ENCODE measurements at regions not wholly inside any gene's neighbourhood (a gene's known extent, or its start where the extent isn't known, plus 50 kb on each side); places are given as distances from the start of the nearest gene placed in this dataset.

GRCh38 chr6:4319981-4320683 is 184.8 kb upstream of the ECI2 start:
- DNase-seq, result peak; percentile 78

GRCh38 chr6:4318321-4318720 is 182.9 kb upstream of the ECI2 start:
- DNase-seq, result no peak

- DNase-seq, result peak; percentile 91
These were observed 181.6 kb upstream of the ECI2 start for GRCh38 chr6:4316867-4317400.

GRCh38 chr6:4314201-4314707 is 178.9 kb upstream of the ECI2 start:
- no peak for DNase-seq

GRCh38 chr6:4313044-4313686 is 177.8 kb upstream of the ECI2 start:
- DNase-seq, result peak; percentile 94

- DNase-seq, result no peak
These were observed 176.8 kb upstream of the ECI2 start for GRCh38 chr6:4311976-4312860.

GRCh38 chr6:4309540-4309939 is 174.2 kb upstream of the ECI2 start:
- no peak for DNase-seq

GRCh38 chr6:4308364-4308763 is 173.0 kb upstream of the ECI2 start:
- no peak for DNase-seq

- peak; percentile 44 for DNase-seq
These were observed 169.6 kb upstream of the ECI2 start for GRCh38 chr6:4304927-4305455.

- no peak for DNase-seq
These were observed 168.3 kb upstream of the ECI2 start for GRCh38 chr6:4303638-4304037.

GRCh38 chr6:4302524-4302923 is 167.1 kb upstream of the ECI2 start:
- no peak for DNase-seq

- DNase-seq, result no peak
These were observed 166.5 kb upstream of the ECI2 start for GRCh38 chr6:4301871-4302270.

- no peak for DNase-seq
These were observed 165.5 kb upstream of the ECI2 start for GRCh38 chr6:4300917-4301316.

- DNase-seq, result no peak
These were observed 164.1 kb upstream of the ECI2 start for GRCh38 chr6:4299476-4299875.

GRCh38 chr6:4297348-4297747 is 162.0 kb upstream of the ECI2 start:
- DNase-seq, result no peak

- DNase-seq, result no peak
These were observed 161.2 kb upstream of the ECI2 start for GRCh38 chr6:4296552-4296951.

GRCh38 chr6:4295783-4296155 is 160.4 kb upstream of the ECI2 start:
- no peak for DNase-seq

- DNase-seq, result no peak
These were observed 159.8 kb upstream of the ECI2 start for GRCh38 chr6:4295058-4295782.

GRCh38 chr6:4294636-4295035 is 159.3 kb upstream of the ECI2 start:
- no peak for DNase-seq

- DNase-seq, result no peak
These were observed 156.4 kb upstream of the ECI2 start for GRCh38 chr6:4291453-4292403.

- no peak for DNase-seq
These were observed 154.5 kb upstream of the ECI2 start for GRCh38 chr6:4289770-4290320.
